Stimulated activated CD4-positive, alpha-beta T cell treated with anti-CD3 and anti-CD28 coated beads, Interleukin-4, amount 100 ng/mL, for 24 hours (primary cell): ENCODE measurements at regions not wholly inside any gene's neighbourhood (a gene's known extent, or its start where the extent isn't known, plus 50 kb on each side); places are given as distances from the start of the nearest gene placed in this dataset.
"Not testable (repeated sequence)": the region's sequence is repeated elsewhere in the genome, so short reads cannot be mapped to it uniquely, and the experiment has no call there.

Experiments
- DNase-seq: peaks from one replicate; pipeline ENCODE4 v3.0.0-alpha.2; 2020

DNA sequence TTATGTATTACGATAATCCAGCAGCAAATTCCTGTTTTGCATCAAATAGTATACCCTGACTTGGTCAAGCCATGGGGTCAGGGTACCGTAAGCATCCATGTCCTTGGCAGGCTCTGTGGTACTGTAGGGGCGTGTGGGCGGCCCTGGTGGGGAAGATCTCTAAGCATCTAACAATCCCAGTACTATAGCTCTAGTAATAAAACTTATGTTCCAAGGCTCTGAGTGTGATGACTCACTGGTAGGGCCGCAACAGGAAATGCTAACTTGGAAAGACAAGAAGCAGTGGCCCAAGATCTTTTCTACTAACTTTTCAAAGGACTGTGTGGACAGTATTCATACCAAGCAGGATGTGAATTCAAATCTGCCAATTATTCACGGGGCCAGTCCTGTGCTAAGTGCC lies 63.8 kb downstream of the CLEC18A start:
- DNase-seq = not testable (repeated sequence)

DNA sequence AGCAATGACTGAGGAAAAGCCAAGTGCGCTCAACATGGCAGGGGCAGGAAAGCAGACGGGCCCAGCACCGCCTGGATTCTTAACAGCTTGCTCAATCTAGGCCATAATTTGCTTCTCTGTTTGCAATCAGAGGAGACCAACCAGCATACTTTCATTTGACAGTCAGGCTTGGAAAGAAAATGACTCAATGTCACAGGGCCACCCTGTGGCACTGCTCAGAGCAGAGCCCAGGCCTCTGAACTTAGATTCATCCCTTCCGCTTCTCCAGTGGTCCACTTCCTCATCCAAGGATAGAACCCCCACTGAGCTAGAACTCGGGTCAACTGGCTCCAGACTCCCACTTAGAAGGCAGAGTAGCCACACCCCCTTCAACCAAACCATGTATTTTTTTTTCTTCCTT lies 65.6 kb downstream of the CLEC18A start:
- DNase-seq = not testable (repeated sequence)

DNA sequence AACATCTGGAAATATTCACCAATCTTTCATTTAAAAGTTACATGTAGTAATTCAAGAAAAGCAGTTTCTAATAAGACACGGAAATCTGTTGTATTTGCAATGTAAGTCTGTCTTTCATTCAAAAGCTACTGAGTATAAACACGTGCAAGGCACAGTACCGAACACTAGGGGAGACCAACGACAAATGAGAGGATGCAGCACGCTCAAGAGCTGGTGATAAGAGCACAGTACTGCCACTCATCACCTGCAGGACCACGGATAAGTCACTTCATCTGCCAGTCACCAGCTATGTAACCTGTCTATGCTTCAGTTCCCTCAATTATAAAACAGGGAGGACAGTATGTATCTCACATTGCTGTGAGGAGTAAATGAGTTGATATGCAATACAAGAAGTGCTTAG lies 67.1 kb downstream of the CLEC18A start:
- peak; percentile 24 for DNase-seq

DNA sequence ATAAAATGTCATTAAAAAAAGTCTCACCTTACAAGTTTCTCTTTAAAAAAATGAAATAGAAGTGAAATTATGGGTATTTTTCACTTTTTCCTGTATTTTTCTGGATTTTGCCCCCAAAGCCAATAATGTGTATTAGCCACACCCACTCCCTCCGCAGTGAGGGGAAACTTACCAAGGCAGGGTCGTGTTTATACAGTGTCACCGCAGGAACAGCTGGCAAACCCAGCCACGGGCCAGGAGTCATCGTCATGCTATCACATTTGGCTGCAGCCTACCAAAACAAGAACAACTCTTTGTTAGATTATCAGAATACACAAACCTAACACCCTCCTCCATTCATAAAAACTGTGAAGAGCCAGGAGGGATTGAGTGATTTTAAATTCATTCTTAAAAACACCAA lies 72.1 kb downstream of the CLEC18A start:
- DNase-seq = not testable (repeated sequence)

DNA sequence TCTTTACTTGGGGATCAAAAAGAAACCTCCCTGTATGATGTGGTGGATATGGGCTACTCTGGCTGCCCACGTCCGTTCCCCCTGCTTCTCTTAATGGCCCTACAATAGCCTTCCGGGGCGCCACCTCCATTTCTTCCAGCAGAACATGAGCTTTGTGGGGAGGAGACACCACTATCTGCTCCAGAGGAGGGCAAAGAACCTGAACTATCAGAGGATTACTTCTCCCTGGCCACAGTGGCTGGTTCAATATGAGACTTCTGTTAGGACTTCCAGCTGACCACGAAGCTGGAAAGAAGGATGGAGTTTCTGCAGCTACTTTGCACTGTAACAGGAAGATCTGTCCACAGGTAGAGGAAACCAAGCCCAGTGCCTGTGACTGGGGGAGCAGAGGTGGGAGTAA lies 72.8 kb downstream of the CLEC18A start:
- DNase-seq = not testable (repeated sequence)

DNA sequence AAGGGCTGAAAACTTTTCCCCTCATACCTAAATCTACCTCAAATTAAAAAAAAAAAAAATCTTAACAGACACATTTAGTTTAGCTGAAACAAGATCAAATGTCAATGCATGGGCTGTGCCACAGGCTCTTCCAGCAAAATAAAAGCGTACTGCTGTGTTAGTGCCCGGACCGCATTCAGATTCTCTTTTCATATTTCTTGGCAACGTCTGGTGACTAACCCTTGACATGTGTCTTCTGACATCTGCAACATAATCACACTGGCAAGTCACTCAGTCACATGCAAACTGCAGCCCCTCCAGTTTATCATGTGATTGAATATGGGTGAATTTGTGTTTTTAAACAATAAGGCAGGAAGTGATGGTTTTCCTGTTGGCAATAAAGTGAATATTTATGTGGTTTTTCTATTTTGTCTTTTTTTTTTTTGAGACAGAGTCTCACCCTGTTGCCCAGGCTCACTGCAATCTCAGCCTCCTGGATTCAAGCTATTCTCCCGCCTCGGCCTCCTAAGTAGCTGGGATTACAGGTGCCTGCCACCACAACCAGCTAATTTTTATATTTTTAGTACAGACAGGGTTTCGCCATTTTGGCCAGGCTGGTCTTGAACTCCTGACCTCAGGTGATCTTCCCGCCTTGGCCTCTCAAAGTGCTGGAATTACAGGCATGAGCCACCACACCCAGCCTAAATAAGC lies 75.2 kb downstream of the CLEC18A start:
- DNase-seq = peak; percentile 18

DNA sequence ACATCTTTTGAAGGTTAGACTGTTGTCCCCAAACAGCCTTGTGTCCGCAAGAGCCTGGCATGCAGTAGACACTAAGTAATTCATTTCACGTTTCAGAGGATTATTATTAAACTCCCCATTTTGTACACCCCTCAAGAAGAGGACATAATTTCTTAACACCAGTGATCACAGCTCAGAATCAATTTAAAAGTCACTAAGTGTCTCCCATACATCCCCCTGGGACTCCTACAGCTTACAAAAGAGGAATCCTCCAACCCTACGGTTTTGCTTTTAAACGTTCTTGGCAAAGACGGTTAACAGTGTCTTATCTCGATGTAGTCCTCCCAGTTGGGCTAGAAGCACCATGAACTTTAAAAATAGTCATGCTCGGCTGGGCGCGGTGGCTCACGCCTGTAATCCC lies 81.2 kb upstream of the PDPR start:
- DNase-seq = not testable (repeated sequence)

DNA sequence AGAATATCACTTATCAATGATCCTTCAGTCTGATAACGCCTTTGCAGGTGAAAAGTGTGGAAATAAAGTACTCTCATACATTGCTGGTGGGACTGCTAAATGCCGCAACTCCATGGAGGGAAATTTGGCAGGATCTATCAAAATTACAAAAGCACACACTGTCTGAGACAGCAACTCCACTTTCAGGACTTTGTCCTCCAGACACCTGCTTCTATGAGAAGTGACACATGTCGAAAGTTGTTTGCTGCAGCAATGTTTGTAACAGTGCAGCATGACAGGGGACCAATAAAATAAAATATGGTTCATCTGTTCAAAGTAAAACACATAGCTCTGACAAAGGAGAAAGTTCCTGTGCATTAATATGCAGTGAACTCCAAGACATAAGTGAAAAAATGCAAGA lies 76.2 kb upstream of the PDPR start:
- DNase-seq = not testable (repeated sequence)

DNA sequence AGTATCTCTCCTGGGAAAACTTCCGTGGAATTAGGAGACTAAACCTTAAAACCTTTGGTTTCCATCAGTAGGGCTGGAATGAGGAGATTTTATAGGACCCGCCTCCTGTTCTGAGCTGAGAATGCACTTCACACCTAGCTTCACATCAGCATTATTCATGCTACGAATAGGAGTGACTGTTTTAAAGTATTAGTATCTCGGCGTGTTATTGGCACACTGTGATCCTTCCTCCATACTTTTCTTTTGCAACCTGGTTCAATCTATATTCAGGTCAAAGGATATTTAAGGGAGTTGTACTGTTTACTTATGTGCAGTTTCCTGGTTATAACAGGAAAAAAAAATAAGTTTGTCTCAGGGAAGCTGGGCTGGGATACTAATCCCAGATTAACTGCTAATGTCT lies 73.6 kb upstream of the PDPR start:
- not testable (repeated sequence) for DNase-seq

DNA sequence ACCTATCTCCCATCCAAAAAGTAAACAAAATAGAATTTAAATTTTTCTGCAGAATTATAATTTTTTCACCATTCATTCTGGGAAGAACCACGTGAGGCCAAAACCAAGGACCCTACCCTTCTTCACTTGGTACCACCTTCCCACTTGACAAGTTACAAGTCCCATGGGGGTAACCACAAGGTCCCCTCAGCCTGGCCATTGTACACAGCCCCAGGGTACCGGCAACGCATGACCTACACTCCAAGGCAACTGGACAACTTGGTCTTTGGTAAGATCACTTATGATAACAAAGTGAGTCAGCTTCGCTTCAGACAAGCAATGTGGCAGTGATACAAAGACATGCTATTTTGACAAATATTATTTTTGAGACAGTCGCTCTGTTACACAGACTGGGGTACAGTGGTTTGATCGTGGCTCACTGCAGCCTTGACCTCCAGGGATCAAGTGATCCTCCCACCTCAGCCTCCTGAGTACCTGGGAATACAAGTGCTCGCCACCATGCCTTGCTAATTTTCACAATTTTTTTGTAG lies 70.5 kb upstream of the PDPR start:
- DNase-seq = not testable (repeated sequence)

DNA sequence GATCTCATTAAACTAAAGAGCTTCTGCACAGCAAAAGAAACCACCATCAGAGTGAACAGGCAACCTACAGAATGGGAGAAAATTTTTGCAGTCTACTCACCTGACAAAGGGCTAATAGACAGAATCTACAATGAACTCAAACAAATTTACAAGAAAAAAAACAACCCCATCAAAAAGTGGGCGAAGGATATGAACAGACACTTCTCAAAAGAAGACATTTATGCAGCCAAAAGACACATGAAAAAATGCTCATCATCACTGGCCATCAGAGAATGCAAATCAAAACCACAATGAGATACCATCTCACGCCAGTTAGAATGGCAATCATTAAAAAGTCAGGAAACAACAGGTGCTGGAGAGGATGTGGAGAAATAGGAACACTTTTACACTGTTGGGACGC lies 67.6 kb upstream of the PDPR start:
- not testable (repeated sequence) for DNase-seq

DNA sequence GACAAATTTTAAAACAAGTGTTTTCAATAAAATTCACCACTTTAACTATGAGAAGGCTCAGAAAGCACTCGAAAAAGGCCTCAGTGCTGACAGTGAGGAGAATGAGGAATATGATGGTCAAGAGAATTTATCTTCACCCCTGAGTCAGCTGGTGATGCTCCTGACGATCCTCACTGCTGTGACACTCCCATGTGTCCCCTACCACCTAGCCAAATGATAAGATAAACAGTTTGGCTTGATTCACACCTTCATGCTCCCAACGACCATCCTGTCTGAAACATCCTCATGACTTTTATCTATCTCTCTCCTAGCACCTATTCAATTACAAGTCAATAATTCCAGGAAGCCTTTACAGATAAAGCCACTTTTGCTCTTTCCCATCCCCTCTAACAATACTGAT lies 66.0 kb upstream of the PDPR start:
- not testable (repeated sequence) for DNase-seq

DNA sequence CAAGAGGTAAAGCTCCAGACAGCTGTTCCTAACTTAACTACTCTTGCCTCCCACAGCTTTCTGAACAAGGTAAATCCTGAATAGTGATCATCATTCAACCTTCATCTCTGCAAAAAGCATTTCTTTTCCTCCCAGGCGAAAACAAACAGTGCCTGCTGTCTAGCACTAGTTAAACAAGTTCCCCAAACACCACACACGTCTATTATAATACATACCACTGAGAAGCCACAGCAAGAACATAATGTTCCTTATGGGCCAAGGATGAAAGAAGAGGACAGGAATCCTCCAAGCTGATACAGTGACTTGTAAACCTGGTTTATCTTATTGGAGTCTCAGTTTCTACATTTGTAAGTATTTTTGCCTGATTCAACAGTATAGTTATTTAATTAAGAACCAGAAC lies 56.1 kb upstream of the PDPR start:
- DNase-seq = not testable (repeated sequence)

DNA sequence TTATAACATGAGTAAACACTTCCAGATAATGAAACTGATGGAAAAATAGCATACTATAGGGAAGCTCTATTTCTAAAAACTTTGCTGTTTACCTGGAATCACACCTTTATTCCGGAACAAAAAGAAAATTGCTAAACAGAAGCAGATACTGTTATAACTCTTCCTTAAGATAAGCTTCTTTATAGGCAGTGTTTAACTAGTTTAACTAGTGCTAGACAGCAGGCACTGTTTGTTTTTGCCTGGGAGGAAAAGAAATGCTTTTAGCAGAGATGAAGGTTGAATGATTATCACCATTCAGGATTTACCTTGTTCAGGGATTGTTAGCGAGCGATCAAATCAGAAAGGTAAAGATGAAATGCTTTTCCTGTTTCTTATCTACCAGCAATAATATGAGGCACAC lies 54.7 kb upstream of the PDPR start:
- not testable (repeated sequence) for DNase-seq

DNA sequence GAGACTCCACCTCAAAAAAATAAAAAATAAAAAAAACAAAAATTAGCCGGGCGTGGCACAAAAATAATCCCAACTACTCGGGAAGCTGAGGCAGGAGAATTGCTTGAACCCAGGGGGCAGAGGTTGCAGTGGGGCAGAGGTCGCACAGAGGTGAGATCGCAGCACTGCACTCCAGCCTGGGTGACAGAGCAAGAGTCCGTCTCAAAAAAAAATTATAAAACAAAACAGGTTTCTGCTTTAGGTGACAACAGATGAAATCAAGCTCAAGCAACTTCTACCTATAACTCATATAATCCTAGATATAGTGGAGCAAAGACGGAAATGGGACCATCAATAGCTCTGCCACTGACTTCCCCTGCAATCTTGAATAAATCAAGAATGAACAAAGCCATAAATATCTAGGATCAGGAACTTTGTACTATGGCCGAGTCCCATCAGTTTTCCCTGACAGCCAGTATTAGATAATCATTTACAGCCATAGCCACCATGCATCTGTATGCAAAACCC lies 53.6 kb upstream of the PDPR start:
- DNase-seq = not testable (repeated sequence)

DNA sequence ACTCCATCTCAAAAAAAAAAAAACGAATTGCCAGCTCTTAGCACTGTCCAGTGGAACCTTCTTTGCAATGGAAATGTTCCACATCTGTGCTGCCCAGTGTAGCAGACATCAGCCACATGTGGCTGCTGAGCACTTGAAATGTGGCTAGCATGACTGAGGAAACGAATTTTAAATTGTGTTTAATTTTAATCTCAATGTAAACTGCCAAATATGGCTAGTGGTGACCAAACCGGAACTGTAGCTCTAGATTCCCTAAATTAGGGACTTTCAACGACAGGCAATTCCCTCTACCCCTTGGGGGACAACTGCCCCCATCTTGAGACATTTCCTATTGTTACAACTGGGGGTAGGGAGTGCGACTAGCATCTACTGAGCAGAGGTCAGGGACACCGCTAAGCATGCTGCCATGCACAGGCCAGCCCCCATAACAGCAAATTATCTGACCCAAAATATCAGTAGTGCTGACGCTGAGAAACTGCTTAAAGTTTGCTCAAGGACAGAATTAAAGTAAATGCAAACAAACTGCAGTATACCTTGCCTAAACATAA lies 52.4 kb upstream of the PDPR start:
- DNase-seq = not testable (repeated sequence)

DNA sequence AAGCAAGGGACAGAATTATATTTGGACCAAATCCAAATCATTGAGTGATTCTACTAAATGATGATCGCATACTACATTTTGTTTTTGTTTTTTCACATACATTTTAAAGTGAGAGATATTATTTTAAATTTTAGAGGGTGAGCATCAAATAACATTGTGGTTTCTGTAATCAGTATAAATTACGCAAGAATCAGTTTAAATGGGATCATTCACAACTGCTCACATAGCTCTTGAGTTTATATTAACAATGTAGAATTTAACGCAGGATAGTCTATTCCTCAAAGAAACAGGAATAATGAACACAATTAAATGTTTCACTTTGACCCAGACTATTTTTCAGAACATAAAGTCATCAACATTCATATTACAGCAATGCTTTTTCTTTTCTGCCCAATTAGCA lies 51.2 kb upstream of the PDPR start:
- DNase-seq = not testable (repeated sequence)
